Mesenchymal stem cell (in vitro differentiated cells and primary cell): ENCODE measurements at regions not wholly inside any gene's neighbourhood (a gene's known extent, or its start where the extent isn't known, plus 50 kb on each side); places are given as distances from the start of the nearest gene placed in this dataset.

Experiments
- DNase-seq: peaks from one replicate; pipeline ENCODE4 v3.0.0-alpha.2; 2013
- H2AFZ ChIP-seq: one replicate; pipeline ENCODE4 v1.6.1; 2013; ENCODE audit warnings: low read depth, mild to moderate bottlenecking, control low read depth, inconsistent platforms, low read length, moderate library complexity
- H2AK5ac ChIP-seq: 2 replicates; pipeline ENCODE4 v1.6.1; 2013; ENCODE audit warnings: low read length, moderate library complexity, mild to moderate bottlenecking, inconsistent platforms; ENCODE audit not compliant: severe bottlenecking
- H2BK120ac ChIP-seq: one replicate; pipeline ENCODE4 v1.6.1; 2013; ENCODE audit warnings: low read depth, mild to moderate bottlenecking, inconsistent platforms, low read length, moderate library complexity
- H2BK12ac ChIP-seq, 2 experiments: one replicate each; pipeline ENCODE4 v1.6.1; 2013; ENCODE audit warnings: inconsistent platforms in 2 of 2, low read length in 2 of 2, mild to moderate bottlenecking in 2 of 2, moderate library complexity in 2 of 2, control low read depth in 1 of 2
- H2BK15ac ChIP-seq: one replicate; pipeline ENCODE4 v1.6.1; 2013; ENCODE audit warnings: mild to moderate bottlenecking, low read depth, inconsistent platforms; ENCODE audit not compliant: poor library complexity, severe bottlenecking
- H2BK5ac ChIP-seq: 2 replicates; pipeline ENCODE4 v1.6.1; 2013; ENCODE audit warnings: low read depth, mild to moderate bottlenecking, low read length, control low read depth, inconsistent platforms; ENCODE audit not compliant: poor library complexity, severe bottlenecking
- H3K14ac ChIP-seq, 2 experiments: one replicate each; pipeline ENCODE4 v1.6.1; 2013; ENCODE audit warnings: inconsistent platforms in 2 of 2, low read length in 2 of 2, control low read depth in 1 of 2, mild to moderate bottlenecking in 1 of 2, moderate library complexity in 1 of 2
- H3K18ac ChIP-seq, 2 experiments: one replicate each; pipeline ENCODE4 v1.6.1; 2013; ENCODE audit warnings: inconsistent platforms in 2 of 2, low read length in 2 of 2, control low read depth in 1 of 2, low read depth in 1 of 2, mild to moderate bottlenecking in 1 of 2
- H3K23ac ChIP-seq, 2 experiments: one replicate each; pipeline ENCODE4 v1.6.1; 2013; ENCODE audit warnings: inconsistent platforms in 2 of 2, low read length in 2 of 2, mild to moderate bottlenecking in 2 of 2, moderate library complexity in 2 of 2, control low read depth in 1 of 2
- H3K27ac ChIP-seq: 2 replicates; pipeline ENCODE4 v1.5.1; 2013; ENCODE audit warnings: mild to moderate bottlenecking, moderate library complexity, low read length, control low read depth, inconsistent platforms; ENCODE audit not compliant: poor library complexity, severe bottlenecking
- H3K27me3 ChIP-seq, 2 experiments: 2 replicates each; pipeline versions ENCODE4 v1.6.1 to v1.7.0; 2013; ENCODE audit warnings: low read length in 2 of 2, mild to moderate bottlenecking in 2 of 2, moderate library complexity in 2 of 2, control low read depth in 1 of 2, inconsistent platforms in 1 of 2; ENCODE audit not compliant: control insufficient read depth in 1 of 2, insufficient read depth in 1 of 2
- H3K36me3 ChIP-seq, 2 experiments: 2 replicates each; pipeline versions ENCODE4 v1.6.1 to v1.7.0; 2013; ENCODE audit warnings: low read length in 2 of 2, control low read depth in 1 of 2, inconsistent platforms in 1 of 2, low read depth in 1 of 2, mild to moderate bottlenecking in 1 of 2; ENCODE audit not compliant: insufficient read depth in 2 of 2, control insufficient read depth in 1 of 2
- H3K4ac ChIP-seq, 2 experiments: one replicate each; pipeline ENCODE4 v1.6.1; 2013; ENCODE audit warnings: inconsistent platforms in 2 of 2, low read length in 2 of 2, mild to moderate bottlenecking in 2 of 2, moderate library complexity in 2 of 2, control low read depth in 1 of 2, low read depth in 1 of 2
- H3K4me1 ChIP-seq: 2 replicates; pipeline ENCODE4 v1.6.1; 2013; ENCODE audit warnings: low read depth, low read length, control low read depth; ENCODE audit not compliant: control insufficient read depth, insufficient read depth
- H3K4me2 ChIP-seq: 2 replicates; pipeline ENCODE4 v1.6.1; 2013; ENCODE audit warnings: low read length, mild to moderate bottlenecking, inconsistent platforms; ENCODE audit not compliant: poor library complexity, severe bottlenecking
- H3K4me3 ChIP-seq, 2 experiments: 2 replicates each; pipeline versions ENCODE4 v1.5.1 to v1.7.0; 2013; ENCODE audit warnings: low read length in 2 of 2, mild to moderate bottlenecking in 2 of 2, control low read depth in 1 of 2, low read depth in 1 of 2; ENCODE audit not compliant: insufficient read depth in 1 of 2
- H3K79me1 ChIP-seq: replicated peaks from 2 replicates; pipeline ENCODE4 v1.6.1; 2013; ENCODE audit warnings: mild to moderate bottlenecking, control low read depth, low read length, inconsistent platforms; ENCODE audit not compliant: poor library complexity, severe bottlenecking
- H3K9ac ChIP-seq: 2 replicates; pipeline ENCODE4 v1.7.0; 2013; ENCODE audit warnings: mild to moderate bottlenecking, low read length, moderate library complexity
- H3K9me3 ChIP-seq: 2 replicates; pipeline ENCODE4 v1.7.0; 2013; ENCODE audit warnings: mild to moderate bottlenecking, low read length; ENCODE audit not compliant: control insufficient read depth
- H4K8ac ChIP-seq: one replicate; pipeline ENCODE4 v1.6.1; 2013; ENCODE audit warnings: inconsistent platforms, mild to moderate bottlenecking, low read length, moderate library complexity
- H4K91ac ChIP-seq: one replicate; pipeline ENCODE4 v1.6.1; 2013; ENCODE audit warnings: mild to moderate bottlenecking, low read length, inconsistent platforms
- WGBS: methylation state at CpG from one replicate; pipeline ENCODE4 v1.1.7; 2013; ENCODE audit warnings: mixed read lengths; 5-methylcytosine and 5-hydroxymethylcytosine counted together

- H2BK15ac ChIP-seq = no peak overlapping the region
- no peak overlapping the region for H4K91ac ChIP-seq
- no peak overlapping the region for H3K4me3 ChIP-seq
- no peak overlapping the region for H2BK120ac ChIP-seq
- no peak overlapping the region for H4K8ac ChIP-seq
- no peak overlapping the region for H2BK5ac ChIP-seq
- H3K14ac ChIP-seq = no peak overlapping the region
- peaks cover 5% of the 10 kb centered on the region for H3K79me1 ChIP-seq
- no peak overlapping the region for H3K23ac ChIP-seq
- no peaks in the 10 kb centered on the region for H3K27me3 ChIP-seq
- no peak for DNase-seq
- no peaks in the 10 kb centered on the region for H3K4me1 ChIP-seq
- no peak overlapping the region for H2AFZ ChIP-seq
- no peak overlapping the region for H3K4ac ChIP-seq
- H3K18ac ChIP-seq = no peak overlapping the region
- WGBS = 74% methylated on average over 2 of the region's 2 CpGs
- H3K27ac ChIP-seq = no peak overlapping the region
- H2AK5ac ChIP-seq = no peak overlapping the region
- no peak overlapping the region for H2BK12ac ChIP-seq
- H3K9me3 ChIP-seq = peaks cover 9% of the 10 kb centered on the region
- no peaks in the 10 kb centered on the region for H3K36me3 ChIP-seq
- no peak overlapping the region for H3K4me2 ChIP-seq
- no peak overlapping the region for H3K9ac ChIP-seq
Observed at GRCh38 chr21:16358784-16359183, 629.0 kb downstream of the USP25 start.

GRCh38 chr21:16363100-16363499 lies 633.3 kb downstream of the USP25 start:
- Histone ChIP-seq H3K18ac (no peak overlapping the region), H4K91ac (no peak overlapping the region), H3K9ac (no peak overlapping the region), H2BK12ac (no peak overlapping the region), H3K9me3 (peaks cover 9% of the 10 kb centered on the region), H2BK15ac (no peak overlapping the region), H2AFZ (no peak overlapping the region), H3K4me3 (no peak overlapping the region), H3K27me3 (no peaks in the 10 kb centered on the region), H3K4me2 (no peak overlapping the region), H3K27ac (no peak overlapping the region), H4K8ac (no peak overlapping the region), H3K79me1 (peaks cover 3% of the 10 kb centered on the region), H3K14ac (no peak overlapping the region), H3K36me3 (no peaks in the 10 kb centered on the region), H3K4ac (no peak overlapping the region), H3K23ac (no peak overlapping the region), H2BK120ac (no peak overlapping the region), H2BK5ac (no peak overlapping the region), H2AK5ac (no peak overlapping the region), H3K4me1 (no peaks in the 10 kb centered on the region)
- 25% methylated on average over 1 of the region's 2 CpGs for WGBS
- no peak for DNase-seq

GRCh38 chr21:16363518-16363917 lies 633.7 kb downstream of the USP25 start:
- H3K18ac ChIP-seq = no peak overlapping the region
- H3K27ac ChIP-seq = no peak overlapping the region
- no peaks in the 10 kb centered on the region for H3K4me1 ChIP-seq
- peaks cover 9% of the 10 kb centered on the region for H3K9me3 ChIP-seq
- no peak overlapping the region for H2AFZ ChIP-seq
- H3K9ac ChIP-seq = no peak overlapping the region
- H2BK5ac ChIP-seq = no peak overlapping the region
- no peak overlapping the region for H3K23ac ChIP-seq
- H3K14ac ChIP-seq = no peak overlapping the region
- H3K4me2 ChIP-seq = no peak overlapping the region
- no peak overlapping the region for H2BK120ac ChIP-seq
- H2BK12ac ChIP-seq = no peak overlapping the region
- H2BK15ac ChIP-seq = no peak overlapping the region
- no peak overlapping the region for H4K91ac ChIP-seq
- 41% methylated on average over 2 of the region's 3 CpGs for WGBS
- H3K79me1 ChIP-seq = peaks cover 3% of the 10 kb centered on the region
- no peak overlapping the region for H3K4ac ChIP-seq
- DNase-seq = no peak
- no peak overlapping the region for H3K4me3 ChIP-seq
- H3K36me3 ChIP-seq = no peaks in the 10 kb centered on the region
- H4K8ac ChIP-seq = no peak overlapping the region
- H3K27me3 ChIP-seq = no peaks in the 10 kb centered on the region
- no peak overlapping the region for H2AK5ac ChIP-seq

- Histone ChIP-seq H2BK15ac (no peak overlapping the region), H2AFZ (no peak overlapping the region), H4K8ac (no peak overlapping the region), H2BK5ac (no peak overlapping the region), H3K9me3 (no peaks in the 10 kb centered on the region), H3K14ac (no peak overlapping the region), H3K27me3 (no peaks in the 10 kb centered on the region), H2AK5ac (no peak overlapping the region), H3K4ac (no peak overlapping the region), H3K4me3 (no peak overlapping the region), H2BK12ac (no peak overlapping the region), H3K23ac (no peak overlapping the region), H4K91ac (no peak overlapping the region), H3K9ac (no peak overlapping the region), H2BK120ac (no peak overlapping the region), H3K27ac (no peak overlapping the region), H3K36me3 (no peaks in the 10 kb centered on the region), H3K4me2 (no peak overlapping the region), H3K4me1 (no peaks in the 10 kb centered on the region), H3K79me1 (peaks cover 4% of the 10 kb centered on the region), H3K18ac (no peak overlapping the region)
- DNase-seq = no peak
- WGBS = 100% methylated on average over 1 of the region's 4 CpGs
Observed at GRCh38 chr21:16366207-16366606, 636.4 kb downstream of the USP25 start.
